Vagina (tissue), 2 donors: ENCODE measurements at regions not wholly inside any gene's neighbourhood (a gene's known extent, or its start where the extent isn't known, plus 50 kb on each side); places are given as distances from the start of the nearest gene placed in this dataset.

Experiments
- CTCF ChIP-seq, 3 experiments: fragments of 450-650 bp in 2 of 3; fragments of 200-600 bp in 1 of 3; sonication (generic) in 1 of 3; IDR thresholded peaks; one replicate each; pipeline ENCODE4 v1.5.1; 2017 to 2019; ENCODE audit warnings: antibody characterized with exemption in 3 of 3, mild to moderate bottlenecking in 2 of 3, moderate library complexity in 2 of 3
- POLR2A ChIP-seq, 2 donors: fragments of 450-650 bp; IDR thresholded peaks; one replicate each; pipeline ENCODE4 v1.6.1; 2017; ENCODE audit warnings: antibody characterized with exemption in 2 of 2, mild to moderate bottlenecking in 2 of 2, moderate library complexity in 2 of 2
- POLR2AphosphoS5 ChIP-seq, 2 donors: sonication (generic); formaldehyde crosslinking; IDR thresholded peaks; one replicate each; pipeline ENCODE4 v1.9.0; 2017; ENCODE audit warnings: antibody characterized with exemption in 2 of 2, mild to moderate bottlenecking in 2 of 2, low read depth in 1 of 2; ENCODE audit not compliant: insufficient read depth in 1 of 2

- TF ChIP-seq CTCF (IDR thresholded peaks at IDR 0.05) (no peak), POLR2AphosphoS5 (IDR thresholded peaks at IDR 0.05; ENCODE audit: insufficient read depth in 1 of 2, low read depth in 1 of 2) (no peak), POLR2A (IDR thresholded peaks at IDR 0.05) (no peak)
These were observed 54.2 kb upstream of the ZNF32 start for GRCh38 chr10:43702936-43703281.
